ENCODE measurements at regions not wholly inside any gene's neighbourhood (a gene's known extent, or its start where the extent isn't known, plus 50 kb on each side); places are given as distances from the start of the nearest gene placed in this dataset.

DNA sequence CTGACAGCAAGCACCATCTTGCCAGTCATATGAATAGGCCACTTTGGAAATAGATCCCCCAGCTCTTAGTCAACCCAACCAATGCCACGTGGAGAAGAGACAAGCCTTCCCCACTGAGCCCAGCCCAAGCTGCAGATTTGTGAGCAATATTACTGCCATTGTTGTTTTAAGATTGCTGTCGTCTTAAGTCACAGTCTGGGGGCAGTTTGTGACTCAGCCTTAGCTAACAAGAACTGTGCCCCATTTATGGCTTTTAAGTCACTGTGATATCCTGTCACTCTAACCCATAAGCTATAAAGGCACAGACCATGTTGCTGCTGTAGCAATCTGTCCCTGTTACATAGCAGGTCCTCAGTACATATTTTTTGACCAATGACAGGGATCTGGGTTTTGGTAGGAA lies 464.2 kb downstream of the MED13L start:
- no peak for DNase-seq (ENCODE audit: low read depth, low spot score)
- no peak overlapping the region for H3K4me3 ChIP-seq (ENCODE audit: low read depth, low read length)
- TF ChIP-seq, protein P1, sequence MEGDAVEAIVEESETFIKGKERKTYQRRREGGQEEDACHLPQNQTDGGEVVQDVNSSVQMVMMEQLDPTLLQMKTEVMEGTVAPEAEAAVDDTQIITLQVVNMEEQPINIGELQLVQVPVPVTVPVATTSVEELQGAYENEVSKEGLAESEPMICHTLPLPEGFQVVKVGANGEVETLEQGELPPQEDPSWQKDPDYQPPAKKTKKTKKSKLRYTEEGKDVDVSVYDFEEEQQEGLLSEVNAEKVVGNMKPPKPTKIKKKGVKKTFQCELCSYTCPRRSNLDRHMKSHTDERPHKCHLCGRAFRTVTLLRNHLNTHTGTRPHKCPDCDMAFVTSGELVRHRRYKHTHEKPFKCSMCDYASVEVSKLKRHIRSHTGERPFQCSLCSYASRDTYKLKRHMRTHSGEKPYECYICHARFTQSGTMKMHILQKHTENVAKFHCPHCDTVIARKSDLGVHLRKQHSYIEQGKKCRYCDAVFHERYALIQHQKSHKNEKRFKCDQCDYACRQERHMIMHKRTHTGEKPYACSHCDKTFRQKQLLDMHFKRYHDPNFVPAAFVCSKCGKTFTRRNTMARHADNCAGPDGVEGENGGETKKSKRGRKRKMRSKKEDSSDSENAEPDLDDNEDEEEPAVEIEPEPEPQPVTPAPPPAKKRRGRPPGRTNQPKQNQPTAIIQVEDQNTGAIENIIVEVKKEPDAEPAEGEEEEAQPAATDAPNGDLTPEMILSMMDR (IDR thresholded peaks at IDR 0.05; ENCODE audit: low read depth, low read length): no peak
- in situ Hi-C loops (cut with HindIII; ENCODE audit: low sequenced_read_pairs): no loop called here

DNA sequence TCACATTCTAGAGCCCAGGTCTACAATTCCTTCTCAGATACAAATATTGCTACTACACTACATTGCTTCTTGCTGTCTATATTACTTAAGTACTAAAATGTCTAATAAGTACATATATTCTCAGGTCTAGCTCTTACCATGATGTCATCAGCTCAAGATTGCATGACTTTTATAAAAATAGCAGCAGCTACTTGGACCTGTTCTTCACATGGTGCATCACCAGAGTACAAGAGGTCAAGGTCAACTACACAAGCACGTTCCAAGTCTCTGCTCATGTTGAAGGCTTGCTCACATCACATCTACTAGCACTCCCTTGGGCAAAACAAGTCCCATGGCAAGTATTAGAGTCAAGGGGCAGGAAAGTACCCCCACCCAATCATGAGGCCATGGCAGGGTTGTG lies 465.6 kb downstream of the MED13L start:
- H3K4me3 ChIP-seq (ENCODE audit: low read depth, low read length): no peak overlapping the region
- in situ Hi-C loops (cut with HindIII; ENCODE audit: low sequenced_read_pairs): no loop called here
- DNase-seq (ENCODE audit: low read depth, low spot score): no peak
- TF ChIP-seq, protein P1 (IDR thresholded peaks at IDR 0.05; ENCODE audit: low read depth, low read length): no peak

DNA sequence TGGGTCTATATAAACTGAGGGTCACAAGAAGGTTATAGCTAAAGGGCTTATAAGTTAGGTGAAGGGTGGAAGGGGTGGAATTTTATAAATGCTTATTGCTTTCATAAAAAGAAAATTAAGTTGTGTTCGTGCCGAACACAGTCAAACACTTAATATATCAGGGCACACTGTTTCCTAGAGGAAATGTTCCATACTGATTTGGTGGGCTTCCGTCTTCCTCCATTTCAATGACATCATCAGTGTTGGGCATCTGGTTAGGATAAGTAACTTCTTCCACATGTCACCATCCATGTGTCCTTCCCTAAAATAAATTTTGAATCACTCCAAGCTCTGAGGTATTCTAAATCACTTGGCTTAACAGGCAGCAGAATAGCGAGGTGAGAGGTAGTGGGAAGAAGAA lies 466.4 kb downstream of the MED13L start:
- no peak overlapping the region for H3K4me3 ChIP-seq (ENCODE audit: low read depth, low read length)
- in situ Hi-C loops (cut with HindIII; ENCODE audit: low sequenced_read_pairs): no loop called here
- no peak for DNase-seq (ENCODE audit: low read depth, low spot score)
- TF ChIP-seq, protein P1 (IDR thresholded peaks at IDR 0.05; ENCODE audit: low read depth, low read length): no peak

DNA sequence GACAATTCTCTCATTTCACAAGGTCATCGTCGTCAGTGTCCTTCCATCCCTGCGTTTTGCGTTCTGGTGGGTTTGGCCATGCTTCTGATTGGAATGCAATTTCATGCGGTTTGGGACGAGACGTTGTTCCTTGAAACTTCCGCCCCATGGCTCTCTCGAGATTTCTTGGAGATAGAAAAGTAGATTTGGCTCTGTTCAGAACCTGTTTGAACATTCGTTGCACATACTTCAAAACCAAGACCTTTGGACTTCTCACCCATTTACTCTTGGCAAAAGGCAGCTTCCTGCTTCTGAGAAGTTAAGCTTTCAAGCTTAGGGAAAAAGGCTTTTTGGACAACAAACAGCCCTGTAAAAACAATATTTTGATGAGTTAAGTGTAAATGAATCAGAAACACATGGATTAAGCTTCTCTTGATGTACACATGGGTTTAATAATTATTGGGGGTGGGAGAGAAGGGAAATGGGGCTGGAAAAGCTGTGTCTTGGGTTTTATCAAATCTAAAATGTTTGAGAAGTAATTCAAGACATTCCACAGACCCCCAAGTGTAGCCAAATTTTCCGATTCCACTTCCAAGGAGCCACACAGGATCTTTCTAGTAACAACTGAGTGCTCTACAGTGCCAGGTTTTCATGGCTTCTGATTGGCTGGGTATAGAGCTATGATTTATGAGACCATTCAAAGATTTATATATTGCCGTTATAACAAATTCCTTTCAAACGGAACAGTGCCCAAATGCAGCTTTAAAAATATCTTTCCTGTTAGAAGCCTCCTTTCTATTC lies 467.2 kb downstream of the MED13L start:
- TF ChIP-seq, protein P1 (IDR thresholded peaks at IDR 0.05; ENCODE audit: low read depth, low read length): no peak
- no peak overlapping the region for H3K4me3 ChIP-seq (ENCODE audit: low read depth, low read length)
- DNase-seq (ENCODE audit: low read depth, low spot score): no peak
- in situ Hi-C loops (cut with HindIII; ENCODE audit: low sequenced_read_pairs): no loop called here

DNA sequence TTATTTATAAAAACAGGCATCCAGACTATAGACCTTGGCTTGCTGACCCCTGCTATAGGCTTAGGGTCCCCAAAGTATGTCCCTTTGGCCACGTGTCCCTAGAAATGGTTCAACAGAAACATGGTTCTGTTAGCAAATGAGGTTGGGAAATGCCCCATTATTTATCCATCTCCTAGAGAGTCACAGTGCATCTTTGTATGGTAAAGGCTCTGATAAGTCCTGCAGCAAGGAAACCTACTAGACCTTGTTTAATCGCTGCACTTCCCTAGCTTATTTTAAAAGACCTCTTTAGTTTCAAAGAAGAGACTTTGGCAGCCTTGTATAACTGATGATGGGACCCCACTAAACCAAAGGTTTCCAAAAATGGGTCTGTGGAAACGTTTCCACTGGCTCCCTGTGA lies 471.5 kb downstream of the MED13L start:
- no peak overlapping the region for H3K4me3 ChIP-seq (ENCODE audit: low read depth, low read length)
- DNase-seq (ENCODE audit: low read depth, low spot score): no peak
- in situ Hi-C loops (cut with HindIII; ENCODE audit: low sequenced_read_pairs): no loop called here
- TF ChIP-seq, protein P1 (IDR thresholded peaks at IDR 0.05; ENCODE audit: low read depth, low read length): no peak

DNA sequence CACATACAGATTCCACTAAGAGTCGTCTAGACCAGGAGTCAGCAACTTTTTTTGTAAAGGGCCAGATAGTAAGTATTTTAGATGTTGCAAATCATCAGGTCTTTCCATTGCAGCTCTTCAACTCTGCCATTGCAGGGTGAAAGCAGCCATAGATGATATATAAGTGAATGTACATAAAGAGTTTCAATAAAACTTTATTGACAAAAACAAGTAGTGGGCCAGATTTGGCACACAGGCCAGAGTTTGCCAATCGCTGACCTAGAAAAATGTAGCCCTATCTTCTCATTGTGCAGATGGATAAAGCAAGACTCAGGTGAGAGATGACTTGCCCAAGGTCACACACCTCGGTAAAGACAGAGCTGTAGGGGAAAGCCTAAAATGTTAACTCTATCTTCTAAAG lies 474.7 kb downstream of the MED13L start:
- TF ChIP-seq, protein P1 (IDR thresholded peaks at IDR 0.05; ENCODE audit: low read depth, low read length): no peak
- no peak for DNase-seq (ENCODE audit: low read depth, low spot score)
- in situ Hi-C loops (cut with HindIII; ENCODE audit: low sequenced_read_pairs): no loop called here
- no peak overlapping the region for H3K4me3 ChIP-seq (ENCODE audit: low read depth, low read length)

Measured in astrocyte of the spinal cord (primary cell).